Right lobe of liver (tissue), 4 donors: ENCODE measurements at regions not wholly inside any gene's neighbourhood (a gene's known extent, or its start where the extent isn't known, plus 50 kb on each side); places are given as distances from the start of the nearest gene placed in this dataset.

ENCODE experiments used
- POLR2A ChIP-seq: fragments of 450-650 bp; IDR thresholded peaks from one replicate; pipeline ENCODE4 v1.6.1; 2017; ENCODE audit warnings: antibody characterized with exemption, mild to moderate bottlenecking
- TF ChIP-seq, protein P1 (sequence below), 4 donors: fragments of 200-600 bp in 3 of 4; fragments of 450-650 bp in 1 of 4; IDR thresholded peaks; one replicate each; pipeline versions ENCODE4 v1.5.1 to v1.8.0; 2016 to 2022; ENCODE audit warnings: antibody characterized with exemption in 4 of 4, mild to moderate bottlenecking in 2 of 4
- donor health status: DM: no; HTN: no; CAD: no.
- donor health status: DM: no; HTN: no; CAD: no.
- donor health status: DM: no; HTN: yes; CAD: no.

GRCh38 chr2:43060390-43061016, 165.9 kb downstream of the ZFP36L2 start:
- TF ChIP-seq POLR2A: no peak
- TF ChIP-seq, protein P1, sequence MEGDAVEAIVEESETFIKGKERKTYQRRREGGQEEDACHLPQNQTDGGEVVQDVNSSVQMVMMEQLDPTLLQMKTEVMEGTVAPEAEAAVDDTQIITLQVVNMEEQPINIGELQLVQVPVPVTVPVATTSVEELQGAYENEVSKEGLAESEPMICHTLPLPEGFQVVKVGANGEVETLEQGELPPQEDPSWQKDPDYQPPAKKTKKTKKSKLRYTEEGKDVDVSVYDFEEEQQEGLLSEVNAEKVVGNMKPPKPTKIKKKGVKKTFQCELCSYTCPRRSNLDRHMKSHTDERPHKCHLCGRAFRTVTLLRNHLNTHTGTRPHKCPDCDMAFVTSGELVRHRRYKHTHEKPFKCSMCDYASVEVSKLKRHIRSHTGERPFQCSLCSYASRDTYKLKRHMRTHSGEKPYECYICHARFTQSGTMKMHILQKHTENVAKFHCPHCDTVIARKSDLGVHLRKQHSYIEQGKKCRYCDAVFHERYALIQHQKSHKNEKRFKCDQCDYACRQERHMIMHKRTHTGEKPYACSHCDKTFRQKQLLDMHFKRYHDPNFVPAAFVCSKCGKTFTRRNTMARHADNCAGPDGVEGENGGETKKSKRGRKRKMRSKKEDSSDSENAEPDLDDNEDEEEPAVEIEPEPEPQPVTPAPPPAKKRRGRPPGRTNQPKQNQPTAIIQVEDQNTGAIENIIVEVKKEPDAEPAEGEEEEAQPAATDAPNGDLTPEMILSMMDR (IDR thresholded peaks at IDR 0.05): no peak
